Neural progenitor cell (in vitro differentiated cells): ENCODE measurements at regions not wholly inside any gene's neighbourhood (a gene's known extent, or its start where the extent isn't known, plus 50 kb on each side); places are given as distances from the start of the nearest gene placed in this dataset.
A peak's percentile ranks its signal among the peaks of the same experiment; 100 is the strongest.
"Not testable (repeated sequence)": the region's sequence is repeated elsewhere in the genome, so short reads cannot be mapped to it uniquely, and the experiment has no call there.

Source experiments
- DNase-seq: peaks from one replicate; pipeline ENCODE4 v3.0.0-alpha.2; 2016; ENCODE audit warnings: low spot score
- H2AFZ ChIP-seq: fragments of 200-600 bp; sonication (generic); replicated peaks from 2 replicates; pipeline ENCODE4 v1.6.1; 2016; ENCODE audit warnings: antibody characterized with exemption
- H3F3A ChIP-seq: fragments of 200-600 bp; sonication (generic); 2 replicates; pipeline ENCODE4 v1.6.1; 2016; ENCODE audit warnings: antibody characterized with exemption, low read depth
- H3K27ac ChIP-seq: fragments of 200-600 bp; sonication (generic); 2 replicates; pipeline ENCODE4 v1.5.1; 2016; ENCODE audit warnings: mild to moderate bottlenecking
- H3K27me3 ChIP-seq: fragments of 200-600 bp; sonication (generic); 2 replicates; pipeline ENCODE4 v1.6.1; 2016; ENCODE audit warnings: mild to moderate bottlenecking, moderate library complexity
- H3K36me3 ChIP-seq: fragments of 200-600 bp; sonication (generic); 2 replicates; pipeline ENCODE4 v1.5.1; 2016
- H3K4me1 ChIP-seq: fragments of 200-600 bp; sonication (generic); 2 replicates; pipeline ENCODE4 v1.6.1; 2016; ENCODE audit warnings: mixed run types
- H3K4me2 ChIP-seq: fragments of 200-600 bp; sonication (generic); 2 replicates; pipeline ENCODE4 v1.6.1; 2016
- H3K4me3 ChIP-seq: fragments of 200-600 bp; sonication (generic); 2 replicates; pipeline ENCODE4 v1.5.1; 2016
- H3K79me2 ChIP-seq: fragments of 200-600 bp; sonication (generic); 2 replicates; pipeline ENCODE4 v1.6.1; 2016; ENCODE audit warnings: low read depth
- H3K9ac ChIP-seq: fragments of 200-600 bp; sonication (generic); 2 replicates; pipeline ENCODE4 v1.6.1; 2016
- H3K9me3 ChIP-seq: fragments of 200-600 bp; sonication (generic); 2 replicates; pipeline ENCODE4 v1.5.1; 2016; ENCODE audit warnings: low read depth
- H4K20me1 ChIP-seq: fragments of 200-600 bp; sonication (generic); 2 replicates; pipeline ENCODE4 v1.6.1; 2016; ENCODE audit warnings: low read depth
- H3K27ac Mint-ChIP-seq: 3 replicates; pipeline ENCODE4 v1.8.0; 2021; ENCODE audit warnings: mixed read lengths
- H3K27me3 Mint-ChIP-seq: 2 replicates; pipeline ENCODE4 v1.8.0; 2022; ENCODE audit warnings: low read depth, mild to moderate bottlenecking, inconsistent platforms, moderate library complexity, mixed read lengths; ENCODE audit not compliant: insufficient read depth
- H3K36me3 Mint-ChIP-seq: 3 replicates; pipeline ENCODE4 v1.8.0; 2021; ENCODE audit warnings: mixed read lengths
- H3K4me1 Mint-ChIP-seq: 3 replicates; pipeline ENCODE4 v1.8.0; 2021; ENCODE audit warnings: mixed read lengths
- H3K4me3 Mint-ChIP-seq: 3 replicates; pipeline ENCODE4 v1.8.0; 2021; ENCODE audit warnings: mild to moderate bottlenecking, moderate library complexity, mixed read lengths
- H3K9me3 Mint-ChIP-seq: 3 replicates; pipeline ENCODE4 v1.8.0; 2020; ENCODE audit warnings: mixed read lengths
- EZH2 ChIP-seq: fragments of 200-600 bp; sonication (generic); IDR thresholded peaks from 2 replicates; pipeline ENCODE4 v1.6.1; 2017; ENCODE audit warnings: antibody characterized with exemption, mild to moderate bottlenecking, moderate library complexity
- EZH2phosphoT487 ChIP-seq: fragments of 200-600 bp; sonication (generic); IDR thresholded peaks from 2 replicates; pipeline ENCODE4 v1.6.1; 2017; ENCODE audit warnings: antibody characterized with exemption
- TF ChIP-seq, protein P1 (sequence below): fragments of 200-600 bp; sonication (generic); IDR thresholded peaks from 2 replicates; pipeline ENCODE4 v1.5.1; 2017; ENCODE audit warnings: antibody characterized with exemption, mild to moderate bottlenecking

DNA sequence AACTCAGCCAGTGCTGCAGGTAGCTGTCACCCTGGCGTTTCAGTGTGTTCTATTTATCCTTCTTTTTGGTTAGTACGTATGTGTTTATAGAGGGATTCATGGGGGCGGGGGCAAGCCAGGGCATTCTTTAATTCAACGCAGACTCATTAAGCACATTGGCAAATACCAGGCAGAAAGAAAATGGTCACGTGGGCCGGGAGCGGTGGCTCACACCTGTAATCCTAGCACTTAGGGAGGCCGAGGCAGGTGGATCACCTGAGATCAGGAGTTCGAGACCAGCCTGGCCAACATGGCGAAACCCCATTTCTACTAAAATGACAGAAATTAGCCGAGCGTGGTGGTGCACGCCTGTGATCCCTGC, 69.1 kb downstream of the HAPSTR1 start:
- TF ChIP-seq EZH2 (no peak), EZH2phosphoT487 (no peak)
- TF ChIP-seq, protein P1, sequence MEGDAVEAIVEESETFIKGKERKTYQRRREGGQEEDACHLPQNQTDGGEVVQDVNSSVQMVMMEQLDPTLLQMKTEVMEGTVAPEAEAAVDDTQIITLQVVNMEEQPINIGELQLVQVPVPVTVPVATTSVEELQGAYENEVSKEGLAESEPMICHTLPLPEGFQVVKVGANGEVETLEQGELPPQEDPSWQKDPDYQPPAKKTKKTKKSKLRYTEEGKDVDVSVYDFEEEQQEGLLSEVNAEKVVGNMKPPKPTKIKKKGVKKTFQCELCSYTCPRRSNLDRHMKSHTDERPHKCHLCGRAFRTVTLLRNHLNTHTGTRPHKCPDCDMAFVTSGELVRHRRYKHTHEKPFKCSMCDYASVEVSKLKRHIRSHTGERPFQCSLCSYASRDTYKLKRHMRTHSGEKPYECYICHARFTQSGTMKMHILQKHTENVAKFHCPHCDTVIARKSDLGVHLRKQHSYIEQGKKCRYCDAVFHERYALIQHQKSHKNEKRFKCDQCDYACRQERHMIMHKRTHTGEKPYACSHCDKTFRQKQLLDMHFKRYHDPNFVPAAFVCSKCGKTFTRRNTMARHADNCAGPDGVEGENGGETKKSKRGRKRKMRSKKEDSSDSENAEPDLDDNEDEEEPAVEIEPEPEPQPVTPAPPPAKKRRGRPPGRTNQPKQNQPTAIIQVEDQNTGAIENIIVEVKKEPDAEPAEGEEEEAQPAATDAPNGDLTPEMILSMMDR: no peak
- Histone ChIP-seq H3K9me3 (no peaks in the 10 kb centered on the region), H3K27me3 (no peaks in the 10 kb centered on the region), H2AFZ (no peak overlapping the region), H3K27ac (no peak overlapping the region), H3K36me3 (no peaks in the 10 kb centered on the region), H3K79me2 (no peaks in the 10 kb centered on the region), H4K20me1 (no peaks in the 10 kb centered on the region), H3K4me3 (no peak overlapping the region), H3K9ac (no peak overlapping the region), H3K4me2 (no peak overlapping the region), H3F3A (peaks cover 7% of the 10 kb centered on the region), H3K4me1 (peaks cover 3% of the 10 kb centered on the region)
- no peak for DNase-seq
- H3K27me3 Mint-ChIP-seq: peaks cover 2% of the 10 kb centered on the region
- no peaks in the 10 kb centered on the region for H3K36me3 Mint-ChIP-seq
- H3K4me3 Mint-ChIP-seq: peak overlapping the region; percentile 60
- peaks cover 4% of the 10 kb centered on the region for H3K9me3 Mint-ChIP-seq
- H3K27ac Mint-ChIP-seq: peak overlapping the region; percentile 50
- peaks cover 19% of the 10 kb centered on the region for H3K4me1 Mint-ChIP-seq

DNA sequence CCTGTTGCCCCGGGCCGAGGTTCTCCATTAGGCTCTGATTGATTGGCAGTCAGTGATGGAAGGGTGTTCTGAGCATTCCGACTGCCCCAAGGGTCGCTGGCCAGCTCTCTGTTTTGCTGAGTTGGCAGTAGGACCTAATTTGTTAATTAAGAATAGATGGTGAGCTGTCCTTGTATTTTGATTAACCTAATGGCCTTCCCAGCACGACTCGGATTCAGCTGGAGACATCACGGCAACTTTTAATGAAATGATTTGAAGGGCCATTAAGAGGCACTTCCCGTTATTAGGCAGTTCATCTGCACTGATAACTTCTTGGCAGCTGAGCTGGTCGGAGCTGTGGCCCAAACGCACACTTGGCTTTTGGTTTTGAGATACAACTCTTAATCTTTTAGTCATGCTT, 74.2 kb downstream of the HAPSTR1 start:
- Histone ChIP-seq H3K27ac (no peak overlapping the region), H3K4me1 (no peaks in the 10 kb centered on the region), H3F3A (no peaks in the 10 kb centered on the region), H3K9me3 (no peaks in the 10 kb centered on the region), H3K36me3 (no peaks in the 10 kb centered on the region), H3K27me3 (no peaks in the 10 kb centered on the region), H4K20me1 (no peaks in the 10 kb centered on the region), H3K4me2 (no peak overlapping the region), H2AFZ (no peak overlapping the region), H3K79me2 (no peaks in the 10 kb centered on the region), H3K4me3 (no peak overlapping the region), H3K9ac (no peak overlapping the region)
- no peak for DNase-seq
- Mint-ChIP-seq H3K27ac (no peak overlapping the region), H3K4me1 (peaks cover 2% of the 10 kb centered on the region), H3K9me3 (peaks cover 4% of the 10 kb centered on the region), H3K4me3 (no peak overlapping the region), H3K36me3 (no peaks in the 10 kb centered on the region), H3K27me3 (no peaks in the 10 kb centered on the region)
- no peak for TF ChIP-seq EZH2phosphoT487
- no peak for TF ChIP-seq EZH2
- TF ChIP-seq, protein P1: no peak

GRCh38 chr16:9166326-9166993, 75.0 kb downstream of the HAPSTR1 start:
- H3F3A ChIP-seq, H3K4me1 ChIP-seq, H3K36me3 Mint-ChIP-seq, H3K27me3 Mint-ChIP-seq, H3K27ac Mint-ChIP-seq, H4K20me1 ChIP-seq, H3K9me3 Mint-ChIP-seq, H3K27me3 ChIP-seq, H3K9ac ChIP-seq, H2AFZ ChIP-seq, H3K36me3 ChIP-seq, DNase-seq, H3K4me2 ChIP-seq, H3K4me3 ChIP-seq, H3K27ac ChIP-seq, H3K9me3 ChIP-seq, H3K4me1 Mint-ChIP-seq, H3K79me2 ChIP-seq, H3K4me3 Mint-ChIP-seq: not testable (repeated sequence)

- no peak overlapping the region for H3K4me2 ChIP-seq
- no peaks in the 10 kb centered on the region for H3F3A ChIP-seq
- no peaks in the 10 kb centered on the region for H3K9me3 ChIP-seq
- H3K27me3 ChIP-seq: no peaks in the 10 kb centered on the region
- H4K20me1 ChIP-seq: no peaks in the 10 kb centered on the region
- Mint-ChIP-seq H3K9me3 (peaks cover 4% of the 10 kb centered on the region), H3K27ac (no peak overlapping the region), H3K36me3 (no peaks in the 10 kb centered on the region), H3K4me1 (peaks cover 2% of the 10 kb centered on the region), H3K4me3 (no peak overlapping the region), H3K27me3 (peaks cover 2% of the 10 kb centered on the region)
- TF ChIP-seq EZH2phosphoT487: no peak
- TF ChIP-seq, protein P1: no peak
- TF ChIP-seq EZH2: no peak
- H3K4me3 ChIP-seq: no peak overlapping the region
- DNase-seq: no peak
- no peaks in the 10 kb centered on the region for H3K4me1 ChIP-seq
- no peak overlapping the region for H3K9ac ChIP-seq
- no peaks in the 10 kb centered on the region for H3K36me3 ChIP-seq
- H3K79me2 ChIP-seq: no peaks in the 10 kb centered on the region
- H3K27ac ChIP-seq: no peak overlapping the region
- no peak overlapping the region for H2AFZ ChIP-seq
Measured at GRCh38 chr16:9169094-9169493, 77.7 kb downstream of the HAPSTR1 start.
